Thoracic aorta (tissue), 2 donors: ENCODE measurements at regions not wholly inside any gene's neighbourhood (a gene's known extent, or its start where the extent isn't known, plus 50 kb on each side); places are given as distances from the start of the nearest gene placed in this dataset.

ENCODE experiments used
- ATAC-seq: fragments of 150-250 bp; one replicate; pipeline ENCODE4 v1.8.0; 2017; ENCODE audit warnings: low read depth; ENCODE audit not compliant: insufficient number of reproducible peaks, low FRiP score
- DNase-seq: peaks from one replicate; pipeline ENCODE4 v3.0.0-alpha.2; 2020; ENCODE audit warnings: low spot score
- H3K27ac ChIP-seq, 2 donors: fragments of 200-600 bp; sonication (generic); 1 replicate in 1 of 2; 2 replicates in 1 of 2; pipeline ENCODE4 v1.5.1; 2016; ENCODE audit warnings: mild to moderate bottlenecking in 2 of 2, moderate library complexity in 2 of 2
- H3K27me3 ChIP-seq: fragments of 200-600 bp; sonication (generic); replicated peaks from 2 replicates; pipeline ENCODE4 v1.6.0; 2016; ENCODE audit warnings: mild to moderate bottlenecking; ENCODE audit not compliant: insufficient read depth
- H3K36me3 ChIP-seq: fragments of 200-600 bp; sonication (generic); one replicate; pipeline ENCODE4 v1.5.1; 2016
- H3K4me1 ChIP-seq, 2 donors: fragments of 200-600 bp; sonication (generic); 1 replicate in 1 of 2; 2 replicates in 1 of 2; pipeline versions ENCODE4 v1.5.1 to v1.6.0; 2016; ENCODE audit warnings: low read depth in 2 of 2, mild to moderate bottlenecking in 1 of 2; ENCODE audit not compliant: control insufficient read depth in 1 of 2
- H3K4me3 ChIP-seq: fragments of 200-600 bp; sonication (generic); 2 replicates; pipeline ENCODE4 v1.5.1; 2016; ENCODE audit warnings: mild to moderate bottlenecking
- H3K9me3 ChIP-seq: fragments of 200-600 bp; sonication (generic); 2 replicates; pipeline ENCODE4 v1.5.1; 2016
- CTCF ChIP-seq: fragments of 200-600 bp; sonication (generic); IDR thresholded peaks from one replicate; pipeline ENCODE4 v1.5.1; 2019; ENCODE audit warnings: antibody characterized with exemption

- H3K27me3 ChIP-seq: no peaks in the 10 kb centered on the region
- no peaks in the 10 kb centered on the region for H3K9me3 ChIP-seq
- no peaks in the 10 kb centered on the region for H3K36me3 ChIP-seq
- ATAC-seq: no peak
- H3K4me3 ChIP-seq: no peak overlapping the region
- no peak overlapping the region for H3K27ac ChIP-seq
- TF ChIP-seq CTCF: no peak
- H3K4me1 ChIP-seq: no peaks in the 10 kb centered on the region
- no peak for DNase-seq
Measured at GRCh38 chr4:31327031-31327430, 606.9 kb downstream of the PCDH7 start.

GRCh38 chr4:31328932-31329331 is 608.8 kb downstream of the PCDH7 start:
- TF ChIP-seq CTCF: no peak
- Histone ChIP-seq H3K36me3 (no peaks in the 10 kb centered on the region), H3K27me3 (no peaks in the 10 kb centered on the region), H3K4me3 (no peak overlapping the region), H3K9me3 (no peaks in the 10 kb centered on the region), H3K4me1 (no peaks in the 10 kb centered on the region), H3K27ac (no peak overlapping the region)
- DNase-seq: no peak
- ATAC-seq: no peak

GRCh38 chr4:31334086-31334910 is 614.1 kb downstream of the PCDH7 start:
- Histone ChIP-seq H3K27me3 (no peaks in the 10 kb centered on the region), H3K27ac (no peak overlapping the region), H3K4me1 (peaks cover 0 to 4% of the 10 kb centered on the region in 2 donors), H3K36me3 (no peaks in the 10 kb centered on the region), H3K4me3 (no peak overlapping the region), H3K9me3 (no peaks in the 10 kb centered on the region)
- no peak for TF ChIP-seq CTCF
- ATAC-seq (no peak), DNase-seq (no peak)

GRCh38 chr4:31338000-31338399 is 617.8 kb downstream of the PCDH7 start:
- ATAC-seq: no peak

More at GRCh38 chr4:31338000-31338399, 617.8 kb downstream of the PCDH7 start:
- Histone ChIP-seq H3K27me3 (no peaks in the 10 kb centered on the region), H3K36me3 (no peaks in the 10 kb centered on the region), H3K27ac (no peak overlapping the region), H3K9me3 (peaks cover 2% of the 10 kb centered on the region), H3K4me1 (peaks cover 0 to 4% of the 10 kb centered on the region in 2 donors), H3K4me3 (no peak overlapping the region)
- no peak for DNase-seq
- TF ChIP-seq CTCF: no peak
